Right kidney (tissue), 1 donor: ENCODE measurements at regions not wholly inside any gene's neighbourhood (a gene's known extent, or its start where the extent isn't known, plus 50 kb on each side); places are given as distances from the start of the nearest gene placed in this dataset.

Experiments
- DNase-seq: peaks from one replicate; pipeline ENCODE4 v3.0.0-alpha.2; 2016

GRCh38 chr9:134502809-134503211, 138.8 kb upstream of the COL5A1 start:
- DNase-seq: no peak

GRCh38 chr9:134503301-134504105, 138.1 kb upstream of the COL5A1 start:
- no peak for DNase-seq

GRCh38 chr9:134504106-134504385, 137.6 kb upstream of the COL5A1 start:
- no peak for DNase-seq

- DNase-seq: no peak
Observed at GRCh38 chr9:134505032-134505431, 136.6 kb upstream of the COL5A1 start.

- no peak for DNase-seq
Observed at GRCh38 chr9:134509281-134509680, 132.3 kb upstream of the COL5A1 start.

- no peak for DNase-seq
Observed at GRCh38 chr9:134509817-134510216, 131.8 kb upstream of the COL5A1 start.

- DNase-seq: no peak
Observed at GRCh38 chr9:134514503-134514902, 127.1 kb upstream of the COL5A1 start.

- no peak for DNase-seq
Observed at GRCh38 chr9:134515026-134515821, 126.4 kb upstream of the COL5A1 start.

GRCh38 chr9:134516464-134516863, 125.1 kb upstream of the COL5A1 start:
- no peak for DNase-seq

- DNase-seq: no peak
Observed at GRCh38 chr9:134517069-134517680, 124.4 kb upstream of the COL5A1 start.

- no peak for DNase-seq
Observed at GRCh38 chr9:134518004-134518606, 123.5 kb upstream of the COL5A1 start.

GRCh38 chr9:134519375-134520070, 122.1 kb upstream of the COL5A1 start:
- DNase-seq: no peak

- no peak for DNase-seq
Observed at GRCh38 chr9:134521817-134522501, 119.6 kb upstream of the COL5A1 start.

- DNase-seq: no peak
Observed at GRCh38 chr9:134522502-134522848, 119.1 kb upstream of the COL5A1 start.

- no peak for DNase-seq
Observed at GRCh38 chr9:134522976-134523375, 118.6 kb upstream of the COL5A1 start.

- no peak for DNase-seq
Observed at GRCh38 chr9:134525070-134525815, 116.4 kb upstream of the COL5A1 start.

GRCh38 chr9:134525841-134526583, 115.6 kb upstream of the COL5A1 start:
- DNase-seq: no peak

- DNase-seq: no peak
Observed at GRCh38 chr9:134526584-134527477, 114.8 kb upstream of the COL5A1 start.

GRCh38 chr9:134530724-134531123, 110.9 kb upstream of the COL5A1 start:
- no peak for DNase-seq
